Caco-2 (cell line): ENCODE measurements at regions not wholly inside any gene's neighbourhood (a gene's known extent, or its start where the extent isn't known, plus 50 kb on each side); places are given as distances from the start of the nearest gene placed in this dataset.

Source experiments
- BruUV-seq: library from RNA; stranded (reverse); fragments of 400-500 nt; replicated peaks from 2 replicates; lab custom pipeline; 2021; lab: Mats Ljungman, UMichigan
- CTCF ChIA-PET: fragments of 300-600 bp; sonication (Branson Sonifier 250); formaldehyde crosslinking; loops from one replicate; lab custom pipeline; 2022; ENCODE audit warnings: antibody characterized with exemption; lab: Charles Lee
- POLR2A ChIA-PET: fragments of 300-600 bp; sonication (Branson Sonifier 250); formaldehyde crosslinking; loops from one replicate; lab custom pipeline; 2022; ENCODE audit warnings: antibody characterized with exemption; lab: Charles Lee
- DNase-seq, 2 experiments: peaks; one replicate each; pipeline versions ENCODE4 v3.0.0 to v3.0.0-alpha.2; 2020 to 2022
- H3K27me3 ChIP-seq: replicated peaks from 2 replicates; pipeline ENCODE4 v1.6.0; 2011; ENCODE audit warnings: low read length; ENCODE audit not compliant: control insufficient read depth, insufficient read depth
- H3K36me3 ChIP-seq: 2 replicates; pipeline ENCODE4 v1.5.1; 2011; ENCODE audit warnings: low read length; ENCODE audit not compliant: control insufficient read depth, insufficient read depth
- H3K4me1 ChIP-seq: fragments of 250-450 bp; sonication (Bioruptor Pico); 2 replicates; pipeline ENCODE4 v1.5.1; 2020; ENCODE audit warnings: mild to moderate bottlenecking
- H3K4me3 ChIP-seq: 2 replicates; pipeline ENCODE4 v1.5.1; 2011; ENCODE audit warnings: low read depth, mild to moderate bottlenecking, control low read depth, low read length
- H3K9me3 ChIP-seq: fragments of 250-450 bp; sonication (Bioruptor Pico); 2 replicates; pipeline ENCODE4 v1.5.1; 2020; ENCODE audit warnings: mild to moderate bottlenecking, moderate library complexity
- H3K27ac Mint-ChIP-seq: one replicate; pipeline ENCODE4 v1.8.0; 2022; ENCODE audit warnings: mixed read lengths; ENCODE audit not compliant: unreplicated experiment
- H3K27me3 Mint-ChIP-seq: one replicate; pipeline ENCODE4 v1.8.0; 2022; ENCODE audit warnings: mixed read lengths; ENCODE audit not compliant: insufficient read depth, unreplicated experiment
- H3K36me3 Mint-ChIP-seq: one replicate; pipeline ENCODE4 v1.8.0; 2022; ENCODE audit warnings: mild to moderate bottlenecking, mixed read lengths; ENCODE audit not compliant: insufficient read depth, unreplicated experiment
- H3K4me1 Mint-ChIP-seq: one replicate; pipeline ENCODE4 v1.8.0; 2022; ENCODE audit warnings: low read depth, mixed read lengths; ENCODE audit not compliant: unreplicated experiment
- H3K4me3 Mint-ChIP-seq: one replicate; pipeline ENCODE4 v1.8.0; 2022; ENCODE audit warnings: mild to moderate bottlenecking, moderate library complexity, mixed read lengths; ENCODE audit not compliant: unreplicated experiment
- H3K9me3 Mint-ChIP-seq: one replicate; pipeline ENCODE4 v1.8.0; 2022; ENCODE audit warnings: mixed read lengths; ENCODE audit not compliant: unreplicated experiment
- CTCF ChIP-seq, 2 experiments: fragments of 200-600 bp in 1 of 2; IDR thresholded peaks; 1 replicate in 1 of 2; 2 replicates in 1 of 2; pipeline versions ENCODE4 v1.5.1 to v1.8.0; 2011 to 2022; ENCODE audit warnings: antibody characterized with exemption in 1 of 2, control low read depth in 1 of 2, inconsistent platforms in 1 of 2, low read depth in 1 of 2, low read length in 1 of 2, mild to moderate bottlenecking in 1 of 2, moderate library complexity in 1 of 2; ENCODE audit not compliant: insufficient read depth in 1 of 2, severe bottlenecking in 1 of 2, unreplicated experiment in 1 of 2
- intact Hi-C: fragments of 100-400 bp; cut with micrococcal nuclease; formaldehyde crosslinking; loops from one replicate; pipeline ENCODE4 v1.10.0; 2022; ENCODE audit not compliant: unreplicated experiment

GRCh38 chr15:93656041-93656440 lies 567.0 kb upstream of the RGMA start:
- H3K4me3 Mint-ChIP-seq: no peak overlapping the region
- Histone ChIP-seq H3K9me3 (no peaks in the 10 kb centered on the region; the same call in 1 of the 2 replicates), H3K4me1 (no peaks in the 10 kb centered on the region), H3K4me3 (no peak overlapping the region), H3K27me3 (no peaks in the 10 kb centered on the region), H3K36me3 (no peaks in the 10 kb centered on the region)
- H3K27me3 Mint-ChIP-seq: peaks cover 11% of the 10 kb centered on the region
- DNase-seq: no peak
- ChIA-PET CTCF (no interaction called here), POLR2A (no interaction called here)
- H3K36me3 Mint-ChIP-seq: no peaks in the 10 kb centered on the region
- intact Hi-C loops: no loop called here
- no peak overlapping the region for H3K27ac Mint-ChIP-seq
- TF ChIP-seq CTCF (IDR thresholded peaks at IDR 0.05; ENCODE audit: insufficient read depth in 1 of 2, low read depth in 1 of 2, low read length in 1 of 2, severe bottlenecking in 1 of 2, unreplicated experiment in 1 of 2): no peak
- H3K4me1 Mint-ChIP-seq: no peaks in the 10 kb centered on the region
- no peaks in the 10 kb centered on the region for H3K9me3 Mint-ChIP-seq
- BruUV-seq: no TSS peak

- BruUV-seq: no TSS peak
- ChIA-PET POLR2A (no interaction called here), CTCF (no interaction called here)
- Histone ChIP-seq H3K4me3 (no peak overlapping the region), H3K4me1 (no peaks in the 10 kb centered on the region), H3K9me3 (no peaks in the 10 kb centered on the region; the same call in 1 of the 2 replicates), H3K36me3 (no peaks in the 10 kb centered on the region), H3K27me3 (no peaks in the 10 kb centered on the region)
- no peak for TF ChIP-seq CTCF (IDR thresholded peaks at IDR 0.05; ENCODE audit: insufficient read depth in 1 of 2, low read depth in 1 of 2, low read length in 1 of 2, severe bottlenecking in 1 of 2, unreplicated experiment in 1 of 2)
- Mint-ChIP-seq H3K9me3 (no peaks in the 10 kb centered on the region), H3K27ac (no peak overlapping the region), H3K4me1 (no peaks in the 10 kb centered on the region), H3K36me3 (no peaks in the 10 kb centered on the region), H3K4me3 (no peak overlapping the region), H3K27me3 (peaks cover 9% of the 10 kb centered on the region)
- intact Hi-C loops: no loop called here
- DNase-seq: no peak
These were observed 560.8 kb upstream of the RGMA start for GRCh38 chr15:93649691-93650235.

- no peaks in the 10 kb centered on the region for H3K4me1 ChIP-seq
- no peak overlapping the region for H3K27ac Mint-ChIP-seq
- H3K4me3 Mint-ChIP-seq: no peak overlapping the region
- no peaks in the 10 kb centered on the region for H3K9me3 Mint-ChIP-seq
- intact Hi-C loops: no loop called here
- ChIA-PET CTCF (no interaction called here), POLR2A (no interaction called here)
- no peaks in the 10 kb centered on the region for H3K9me3 ChIP-seq
- BruUV-seq: no TSS peak
- H3K4me1 Mint-ChIP-seq: no peaks in the 10 kb centered on the region
- no peaks in the 10 kb centered on the region for H3K27me3 ChIP-seq
- DNase-seq: no peak
- H3K36me3 ChIP-seq: no peaks in the 10 kb centered on the region
- H3K36me3 Mint-ChIP-seq: no peaks in the 10 kb centered on the region
- H3K4me3 ChIP-seq: no peak overlapping the region
- peaks cover 10% of the 10 kb centered on the region for H3K27me3 Mint-ChIP-seq
- TF ChIP-seq CTCF (IDR thresholded peaks at IDR 0.05; ENCODE audit: insufficient read depth in 1 of 2, low read depth in 1 of 2, low read length in 1 of 2, severe bottlenecking in 1 of 2, unreplicated experiment in 1 of 2): no peak
These were observed 557.2 kb upstream of the RGMA start for GRCh38 chr15:93646193-93646592.
